ENCODE measurements at regions not wholly inside any gene's neighbourhood (a gene's known extent, or its start where the extent isn't known, plus 50 kb on each side); places are given as distances from the start of the nearest gene placed in this dataset.

GRCh38 chr9:1875251-1875851 lies 139.8 kb upstream of the SMARCA2 start:
- Histone ChIP-seq H3K4me3 (replicated peaks in 1 of 3; ENCODE audit: insufficient read depth in 1 of 3, low read depth in 1 of 3, low read length in 3 of 3) (no peak overlapping the region), H3K79me2 (ENCODE audit: control insufficient read depth, insufficient read depth, low read length) (no peaks in the 10 kb centered on the region), H3K9me1 (replicated peaks; ENCODE audit: control insufficient read depth, extremely low read depth, insufficient read depth, low read length) (no peaks in the 10 kb centered on the region), H2AFZ (ENCODE audit: low read depth, low read length) (no peak overlapping the region), H3K36me3 (ENCODE audit: control insufficient read depth in 2 of 2, extremely low read depth in 1 of 2, insufficient read depth in 2 of 2, low read length in 2 of 2) (no peaks in the 10 kb centered on the region), H3K4me2 (ENCODE audit: insufficient read depth, low read length) (no peak overlapping the region), H3K27me3 (ENCODE audit: control insufficient read depth in 2 of 2, insufficient read depth in 2 of 2, low read length in 2 of 2) (no peaks in the 10 kb centered on the region), H3K4me1 (ENCODE audit: control insufficient read depth, extremely low read depth, insufficient read depth, low read length) (no peaks in the 10 kb centered on the region), H3K9me3 (replicated peaks; ENCODE audit: control insufficient read depth, insufficient read depth, low read length) (no peaks in the 10 kb centered on the region), H3K9ac (replicated peaks; ENCODE audit: extremely low read depth, insufficient read depth, low read length) (no peak overlapping the region), H4K20me1 (replicated peaks; ENCODE audit: control insufficient read depth, extremely low read depth, insufficient read depth, low read length) (no peaks in the 10 kb centered on the region), H3K27ac (ENCODE audit: insufficient read depth, low read depth, low read length) (no peak overlapping the region)
- dilution Hi-C loops (cut with MboI; ENCODE audit: extremely low pct_ligation_motif_present, low sequenced_read_pairs) = no loop called here
- ChIA-PET POLR2A (no interaction called here), CTCF (no interaction called here)
- intact Hi-C loops (cut with micrococcal nuclease) = no loop called here
- FAIRE-seq (no peak), DNase-seq (ENCODE audit: low read depth, low spot score) (no peak)
- BruUV-seq (replicated peaks) = no TSS peak
- TF ChIP-seq MYC (IDR thresholded peaks at IDR 0.05; ENCODE audit: low read depth, low read length) (no peak), MAX (IDR thresholded peaks at IDR 0.05; ENCODE audit: insufficient read depth, insufficient read length) (no peak), POLR2AphosphoS5 (IDR thresholded peaks at IDR 0.05; ENCODE audit: insufficient read depth, low read depth, low read length) (no peak), EZH2 (IDR thresholded peaks at IDR 0.05; ENCODE audit: borderline replicate concordance, low read depth, low read length, severe bottlenecking) (no peak), CTCF (IDR thresholded peaks at IDR 0.05; ENCODE audit: extremely low read depth in 1 of 2, insufficient read depth in 1 of 2, low read depth in 1 of 2, low read length in 2 of 2) (no peak), POLR2A (IDR thresholded peaks at IDR 0.05; ENCODE audit: low read depth, low read length) (no peak)

Data from endothelial cell of umbilical vein (primary cell).